OCI-LY1 (cell line): ENCODE measurements at regions not wholly inside any gene's neighbourhood (a gene's known extent, or its start where the extent isn't known, plus 50 kb on each side); places are given as distances from the start of the nearest gene placed in this dataset.

Experiments used
- CTCF ChIP-seq: fragments of 200-600 bp; sonication (generic), shearing (Covaris generic); IDR thresholded peaks from 2 replicates; pipeline ENCODE4 v1.5.1; 2017; ENCODE audit warnings: mild to moderate bottlenecking, antibody characterized with exemption, low read length, moderate library complexity, mixed read lengths
- EZH2 ChIP-seq: fragments of 200-600 bp; sonication (generic), shearing (Covaris generic); IDR thresholded peaks from 2 replicates; pipeline ENCODE4 v1.8.0; 2017; ENCODE audit warnings: borderline replicate concordance, mixed run types, mild to moderate bottlenecking, antibody characterized with exemption, low read length, moderate library complexity, mixed read lengths

- TF ChIP-seq CTCF (no peak), EZH2 (no peak)
Observed at GRCh38 chr6:98633886-98634285, 200.5 kb upstream of the POU3F2 start.
